AG20443 (cell line): ENCODE measurements at regions not wholly inside any gene's neighbourhood (a gene's known extent, or its start where the extent isn't known, plus 50 kb on each side); places are given as distances from the start of the nearest gene placed in this dataset.
"Not testable (repeated sequence)": the region's sequence is repeated elsewhere in the genome, so short reads cannot be mapped to it uniquely, and the experiment has no call there.

ENCODE experiments used
- DNase-seq: peaks from one replicate; pipeline ENCODE4 v3.0.0; 2012; ENCODE audit warnings: low spot score, mixed read lengths

GRCh38 chr18:1133541-1133940, 228.9 kb downstream of the ADCYAP1 start:
- DNase-seq = no peak

DNA sequence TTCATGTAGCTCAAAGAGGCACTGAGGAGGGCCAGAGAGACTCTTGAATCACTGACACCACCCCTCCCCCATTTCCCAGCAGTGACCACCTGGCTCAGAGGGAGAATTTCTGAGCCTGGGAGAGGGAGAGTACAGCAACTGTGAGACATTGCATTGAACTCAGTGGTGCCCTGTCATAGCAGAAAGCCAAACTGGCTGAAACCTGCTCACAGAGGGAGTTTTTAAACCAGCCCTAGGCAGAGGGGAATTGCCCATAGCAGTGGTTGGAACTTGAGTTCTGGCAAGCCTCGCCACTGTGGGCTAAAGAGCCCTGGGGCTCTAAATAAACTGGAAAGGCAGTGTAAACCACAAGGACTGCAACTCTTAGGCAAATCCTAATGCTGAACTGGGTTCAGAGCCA, 243.1 kb downstream of the ADCYAP1 start:
- no peak for DNase-seq

DNA sequence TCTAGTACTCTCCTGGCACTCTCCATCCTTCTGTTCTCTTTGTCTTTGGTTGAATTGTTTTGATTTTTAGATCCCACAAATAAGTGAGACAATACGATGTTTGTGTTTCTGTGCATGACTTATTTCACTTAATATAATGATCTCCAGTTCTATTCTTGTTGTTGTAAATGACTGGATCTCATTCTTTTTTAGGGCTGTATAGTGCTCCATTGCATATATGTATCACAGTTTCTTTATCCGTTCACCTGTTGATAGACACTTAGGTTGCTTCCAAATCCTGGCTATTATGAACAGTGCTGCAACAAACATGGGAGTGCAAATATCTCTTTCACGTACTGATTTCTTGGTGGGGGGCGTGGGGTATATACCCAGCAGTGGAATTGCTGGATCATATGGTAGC, 245.0 kb downstream of the ADCYAP1 start:
- DNase-seq = no peak

DNA sequence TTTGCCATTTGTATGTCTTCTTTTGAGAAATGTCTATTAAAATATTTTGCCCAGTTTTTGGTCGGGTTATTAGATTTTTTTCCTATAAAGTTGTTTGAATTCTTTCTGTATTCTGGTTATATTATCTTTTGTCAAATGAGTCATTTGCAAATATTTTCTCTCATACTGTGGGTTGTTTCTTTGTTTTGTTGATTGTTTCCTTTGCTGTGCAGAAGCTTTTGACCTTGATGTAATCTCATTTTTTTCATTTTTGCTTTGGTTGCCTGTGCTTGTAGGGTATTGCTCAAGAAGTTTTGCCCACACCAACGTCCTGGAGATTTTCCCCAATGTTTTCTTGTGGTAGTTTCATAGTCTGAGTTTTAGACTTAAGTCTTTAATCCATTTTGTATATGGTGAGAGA, 245.7 kb downstream of the ADCYAP1 start:
- no peak for DNase-seq

GRCh38 chr18:1152958-1153357, 248.3 kb downstream of the ADCYAP1 start:
- DNase-seq = not testable (repeated sequence)

GRCh38 chr18:1173593-1173992, 268.9 kb downstream of the ADCYAP1 start:
- DNase-seq = no peak

DNA sequence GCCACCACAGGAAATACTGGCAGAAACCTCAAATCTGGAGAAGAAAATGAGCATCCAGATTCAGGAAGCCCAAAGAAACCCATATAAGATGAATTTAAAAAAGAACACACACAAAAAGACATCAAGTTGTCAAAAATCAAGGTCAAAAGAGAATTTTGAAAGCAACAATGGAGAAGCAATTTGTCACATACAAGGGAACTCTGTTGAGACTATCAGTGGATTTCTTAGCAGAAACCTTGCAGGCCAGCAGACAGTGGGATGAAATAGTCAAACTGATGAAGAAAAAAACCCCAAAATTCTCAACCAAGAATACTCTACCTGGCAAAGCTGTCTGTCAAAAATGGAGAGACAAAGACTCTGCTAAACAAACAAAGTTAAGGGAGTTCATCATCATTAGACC, 272.6 kb downstream of the ADCYAP1 start:
- no peak for DNase-seq

- DNase-seq = no peak
Observed at GRCh38 chr18:1191341-1191740, 286.7 kb downstream of the ADCYAP1 start.

DNA sequence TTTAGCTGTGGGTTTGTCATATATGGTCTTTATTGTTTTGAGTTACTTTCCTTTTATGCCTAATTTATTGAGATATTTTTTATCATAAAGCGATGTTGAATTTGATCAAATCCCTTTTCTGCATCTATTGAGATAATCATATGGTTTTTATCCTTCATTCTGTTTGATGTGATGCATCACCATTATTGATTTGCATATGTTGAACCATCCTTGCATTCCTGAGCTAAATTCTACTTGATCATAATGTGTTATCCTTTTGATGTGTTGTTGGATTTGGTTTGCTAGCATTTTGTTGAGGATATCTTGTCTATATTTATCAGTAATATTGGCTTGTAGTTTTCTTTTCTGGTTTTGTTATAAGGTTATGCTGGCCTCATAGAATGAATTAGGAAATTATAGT, 308.5 kb downstream of the ADCYAP1 start:
- DNase-seq = no peak

DNA sequence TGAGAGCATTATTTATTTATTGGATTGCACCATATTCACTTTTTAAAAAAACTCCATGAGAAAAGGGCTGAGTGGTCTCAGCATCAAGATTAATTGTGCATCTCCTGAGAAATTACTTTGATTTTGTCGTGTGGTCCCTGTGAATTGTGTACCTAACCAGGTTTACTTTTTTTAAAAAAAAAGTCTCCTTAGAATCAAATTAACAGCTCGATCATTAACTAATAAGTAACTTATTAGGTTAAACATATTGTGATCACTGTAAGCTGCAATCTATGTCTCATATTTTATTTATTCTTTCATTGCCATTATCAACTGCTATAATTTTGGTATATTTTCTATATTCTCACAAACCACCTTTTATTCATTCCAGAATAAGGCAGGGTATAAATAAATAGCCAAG, 318.2 kb downstream of the ADCYAP1 start:
- no peak for DNase-seq

DNA sequence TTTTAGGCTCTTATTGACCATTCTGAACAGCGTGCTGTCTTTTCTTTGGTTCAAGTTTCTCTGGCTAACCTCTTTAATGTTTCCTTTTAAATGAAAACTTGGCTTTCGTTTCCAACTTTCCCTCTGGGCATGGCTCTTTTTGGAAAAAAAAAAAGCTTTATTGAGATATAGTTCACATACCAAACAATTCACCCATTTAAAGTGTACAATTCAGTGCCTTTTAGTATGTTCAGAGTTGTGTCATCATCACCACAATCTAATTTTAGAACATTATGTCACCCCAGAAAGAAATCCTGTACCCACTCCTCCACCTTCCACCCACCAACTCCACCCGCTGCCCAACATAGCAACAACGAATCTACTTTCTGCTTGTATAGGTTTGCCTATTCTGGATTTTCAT, 322.4 kb downstream of the ADCYAP1 start:
- no peak for DNase-seq

GRCh38 chr18:1229634-1230033, 325.0 kb downstream of the ADCYAP1 start:
- no peak for DNase-seq

DNA sequence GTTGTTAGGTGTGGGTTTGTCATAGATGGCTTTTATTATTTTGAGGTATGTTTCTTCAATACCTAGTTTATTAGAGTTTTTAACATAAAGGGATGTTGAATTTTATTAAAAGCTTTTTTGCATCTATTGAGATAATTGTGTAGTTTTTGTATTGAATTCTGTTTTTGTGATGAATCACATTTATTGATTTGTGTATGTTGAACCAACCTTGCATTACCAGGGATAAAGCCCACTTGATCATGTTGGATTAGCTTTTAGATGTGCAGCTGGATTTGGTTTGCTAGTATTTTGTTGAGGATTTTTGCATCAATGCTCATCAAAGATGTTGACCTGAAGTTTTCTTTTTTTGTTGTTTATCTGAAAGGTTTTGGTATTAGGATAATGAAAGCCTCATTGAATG, 328.2 kb downstream of the ADCYAP1 start:
- no peak for DNase-seq

- no peak for DNase-seq
Observed at GRCh38 chr18:1240701-1241100, 336.0 kb downstream of the ADCYAP1 start.

- no peak for DNase-seq
Observed at GRCh38 chr18:1244397-1245122, 339.9 kb downstream of the ADCYAP1 start.

GRCh38 chr18:1246827-1247226, 342.2 kb downstream of the ADCYAP1 start:
- DNase-seq = no peak

DNA sequence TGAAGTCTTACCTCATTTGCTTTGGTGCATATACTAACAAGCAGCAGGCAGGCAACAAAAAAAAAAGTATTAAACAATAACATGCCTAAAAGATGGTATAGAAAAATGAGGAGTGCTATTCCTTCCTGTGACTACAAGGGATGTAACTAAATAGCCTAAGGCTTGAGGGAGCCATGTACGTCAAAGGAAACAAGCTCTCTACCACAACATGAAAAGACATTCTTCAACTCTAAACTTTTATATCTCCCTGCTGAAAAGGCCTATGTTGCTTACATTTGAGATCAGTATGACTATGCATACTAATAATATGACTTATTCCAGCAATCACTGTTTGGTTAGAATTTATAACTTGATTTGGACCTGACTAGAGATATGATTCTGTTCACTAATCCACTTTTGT, 347.9 kb downstream of the ADCYAP1 start:
- no peak for DNase-seq

DNA sequence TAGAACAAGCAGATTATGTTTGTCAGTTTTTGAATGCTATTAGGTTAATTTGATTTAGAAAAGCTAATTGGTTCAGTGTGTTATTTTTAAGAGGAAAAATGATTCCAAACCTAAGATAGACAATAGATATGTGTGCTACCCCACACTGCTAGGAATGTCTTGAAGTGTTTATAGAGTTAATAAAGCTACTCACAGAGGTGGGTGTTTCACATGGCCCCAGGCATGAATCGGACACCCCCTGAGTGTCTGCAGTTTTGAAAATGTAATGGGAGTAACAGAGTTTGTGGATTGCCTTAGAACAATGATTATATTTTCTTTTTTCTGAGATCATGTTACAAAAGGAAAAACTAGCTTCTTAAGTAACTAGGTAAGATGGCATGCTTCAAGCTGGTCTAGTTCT, 348.3 kb downstream of the ADCYAP1 start:
- no peak for DNase-seq

GRCh38 chr18:1253827-1254226, 349.2 kb downstream of the ADCYAP1 start:
- no peak for DNase-seq

GRCh38 chr18:1261054-1261453, 356.4 kb downstream of the ADCYAP1 start:
- no peak for DNase-seq

- no peak for DNase-seq
Observed at GRCh38 chr18:1267021-1267420, 362.4 kb downstream of the ADCYAP1 start.

GRCh38 chr18:1270081-1270480, 365.4 kb downstream of the ADCYAP1 start:
- no peak for DNase-seq

DNA sequence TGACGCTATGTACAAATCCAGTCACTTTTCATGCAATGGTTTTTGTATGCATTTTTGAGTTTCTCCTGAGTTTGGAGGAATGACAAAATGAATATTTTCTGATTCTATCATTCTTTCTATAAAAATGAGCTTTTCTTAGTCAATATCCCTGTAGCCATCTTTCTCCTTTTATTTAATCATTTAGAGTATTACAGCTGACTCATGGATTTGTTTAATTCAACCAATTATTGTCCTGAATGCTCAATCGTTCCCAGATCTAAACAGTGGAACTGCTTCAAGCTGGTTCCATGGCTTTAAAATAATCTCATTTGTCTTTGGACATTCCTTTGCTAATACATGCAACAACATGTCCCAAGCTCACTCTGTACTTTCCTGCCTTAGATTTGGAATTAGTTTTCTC, 368.8 kb downstream of the ADCYAP1 start:
- no peak for DNase-seq

- DNase-seq = no peak
Observed at GRCh38 chr18:1292167-1292566, 387.5 kb downstream of the ADCYAP1 start.

GRCh38 chr18:1294229-1294628, 389.6 kb downstream of the ADCYAP1 start:
- no peak for DNase-seq
